HEK293 (cell line): ENCODE measurements at regions not wholly inside any gene's neighbourhood (a gene's known extent, or its start where the extent isn't known, plus 50 kb on each side); places are given as distances from the start of the nearest gene placed in this dataset.

Experiments
- CTCF ChIA-PET: fragments of 350-600 bp; formaldehyde crosslinking; extraction: SDS; loops from one replicate; lab custom pipeline; 2021; ENCODE audit warnings: antibody characterized with exemption; lab: Yijun Ruan, JAX
- POLR2A ChIA-PET: fragments of 300-600 bp; formaldehyde crosslinking; extraction: SDS; loops from one replicate; lab custom pipeline; 2020; ENCODE audit warnings: antibody characterized with exemption, inconsistent platforms; lab: Yijun Ruan, JAX
- H3K27ac ChIP-seq: fragments of 200-500 bp; sonication (Bioruptor generic); 2 replicates; pipeline ENCODE4 v1.5.1; 2014; ENCODE audit warnings: low read depth, low read length, control low read depth, inconsistent platforms; ENCODE audit errors: extremely low read depth
- H3K36me3 ChIP-seq, 2 experiments: fragments of 200-500 bp in 1 of 2; sonication (Bioruptor generic) in 1 of 2; 1 replicate in 1 of 2; 2 replicates in 1 of 2; pipeline ENCODE4 v1.5.1; 2014 to 2017; ENCODE audit warnings: inconsistent platforms in 2 of 2, low read length in 2 of 2; ENCODE audit not compliant: control insufficient read depth in 2 of 2, insufficient read depth in 1 of 2
- H3K4me1 ChIP-seq: fragments of 200-500 bp; sonication (Bioruptor generic); 2 replicates; pipeline ENCODE4 v1.5.1; 2014; ENCODE audit warnings: mild to moderate bottlenecking, low read length, inconsistent platforms; ENCODE audit not compliant: control insufficient read depth, insufficient read depth
- H3K4me3 ChIP-seq: 2 replicates; pipeline ENCODE4 v1.5.1; 2011; ENCODE audit warnings: low read depth, mild to moderate bottlenecking, control low read depth, low read length, moderate library complexity
- H3K9me3 ChIP-seq: fragments of 200-500 bp; sonication (Bioruptor generic); 2 replicates; pipeline ENCODE4 v1.5.1; 2014; ENCODE audit warnings: low read depth, low read length, inconsistent platforms; ENCODE audit not compliant: control insufficient read depth, insufficient read depth
- ATF2 ChIP-seq: fragments of 450-650 bp; formaldehyde crosslinking; IDR thresholded peaks from 2 replicates; pipeline ENCODE4 v1.5.1; 2016; ENCODE audit warnings: missing biosample characterization, missing genetic modification characterization, low read depth
- HOXA7 ChIP-seq: sonication (generic); formaldehyde crosslinking; IDR thresholded peaks from 2 replicates; pipeline ENCODE4 v1.8.1; 2022; ENCODE audit warnings: missing genetic modification reagents, borderline replicate concordance
- KLF1 ChIP-seq: fragments of 450-650 bp; formaldehyde crosslinking; IDR thresholded peaks from 2 replicates; pipeline ENCODE4 v1.5.1; 2016; ENCODE audit warnings: missing biosample characterization, missing genetic modification characterization
- MZF1 ChIP-seq: fragments of 450-650 bp; formaldehyde crosslinking; IDR thresholded peaks from 2 replicates; pipeline ENCODE4 v1.5.1; 2017; ENCODE audit warnings: missing biosample characterization, missing genetic modification characterization, borderline replicate concordance
- REPIN1 ChIP-seq: fragments of 450-650 bp; formaldehyde crosslinking; IDR thresholded peaks from 2 replicates; pipeline ENCODE4 v1.5.1; 2017; ENCODE audit warnings: missing biosample characterization, missing genetic modification characterization, low read depth
- SP3 ChIP-seq: fragments of 450-650 bp; formaldehyde crosslinking; IDR thresholded peaks from 2 replicates; pipeline ENCODE4 v1.5.1; 2016; ENCODE audit warnings: missing biosample characterization, missing genetic modification characterization
- ZFP37 ChIP-seq: fragments of 450-650 bp; formaldehyde crosslinking; IDR thresholded peaks from 2 replicates; pipeline ENCODE4 v1.5.1; 2016; ENCODE audit warnings: missing biosample characterization, missing genetic modification characterization
- ZNF16 ChIP-seq: fragments of 450-650 bp; formaldehyde crosslinking; IDR thresholded peaks from 2 replicates; pipeline ENCODE4 v1.5.1; 2016; ENCODE audit warnings: low read depth, missing biosample characterization, missing genetic modification characterization
- ZNF2 ChIP-seq: fragments of 450-650 bp; formaldehyde crosslinking; IDR thresholded peaks from 2 replicates; pipeline ENCODE4 v1.5.1; 2016; ENCODE audit warnings: missing biosample characterization, missing genetic modification characterization
- ZNF214 ChIP-seq: fragments of 450-650 bp; formaldehyde crosslinking; IDR thresholded peaks from 2 replicates; pipeline ENCODE4 v1.5.1; 2017; ENCODE audit warnings: missing biosample characterization, mild to moderate bottlenecking, missing genetic modification characterization, borderline replicate concordance
- ZNF221 ChIP-seq: fragments of 450-650 bp; formaldehyde crosslinking; IDR thresholded peaks from 2 replicates; pipeline ENCODE4 v1.5.1; 2017; ENCODE audit warnings: missing biosample characterization, missing genetic modification characterization, borderline replicate concordance
- ZNF302 ChIP-seq: fragments of 450-650 bp; formaldehyde crosslinking; IDR thresholded peaks from 2 replicates; pipeline ENCODE4 v1.5.1; 2016; ENCODE audit warnings: missing biosample characterization, missing genetic modification characterization, low read depth
- ZNF341 ChIP-seq: fragments of 450-650 bp; formaldehyde crosslinking; IDR thresholded peaks from 2 replicates; pipeline ENCODE4; 2016; ENCODE audit warnings: low read depth, missing biosample characterization, missing genetic modification characterization
- ZNF433 ChIP-seq: fragments of 450-650 bp; formaldehyde crosslinking; IDR thresholded peaks from 2 replicates; pipeline ENCODE4 v1.5.1; 2016; ENCODE audit warnings: missing biosample characterization, missing genetic modification characterization, low read depth
- ZNF558 ChIP-seq: fragments of 450-650 bp; formaldehyde crosslinking; IDR thresholded peaks from 2 replicates; pipeline ENCODE4 v1.5.1; 2016; ENCODE audit warnings: missing biosample characterization, missing genetic modification characterization
- ZNF610 ChIP-seq: fragments of 450-650 bp; formaldehyde crosslinking; IDR thresholded peaks from 2 replicates; pipeline ENCODE4 v1.5.1; 2016; ENCODE audit warnings: missing biosample characterization, missing genetic modification characterization, borderline replicate concordance
- ZNF629 ChIP-seq: fragments of 450-650 bp; formaldehyde crosslinking; IDR thresholded peaks from 2 replicates; pipeline ENCODE4 v1.5.1; 2017; ENCODE audit warnings: missing biosample characterization, missing genetic modification characterization
- ZNF660 ChIP-seq: fragments of 450-650 bp; IDR thresholded peaks from 2 replicates; pipeline ENCODE4 v1.5.1; 2018; ENCODE audit warnings: missing biosample characterization, mild to moderate bottlenecking, missing genetic modification characterization
- ZNF707 ChIP-seq: fragments of 450-650 bp; formaldehyde crosslinking; IDR thresholded peaks from 2 replicates; pipeline ENCODE4 v1.5.1; 2016; ENCODE audit warnings: missing biosample characterization, missing genetic modification characterization
- ZNF792 ChIP-seq: fragments of 450-650 bp; formaldehyde crosslinking; IDR thresholded peaks from 2 replicates; pipeline ENCODE4 v1.5.1; 2016; ENCODE audit warnings: missing biosample characterization, missing genetic modification characterization
- ZNF837 ChIP-seq: fragments of 450-650 bp; formaldehyde crosslinking; IDR thresholded peaks from 2 replicates; pipeline ENCODE4 v1.5.1; 2016; ENCODE audit warnings: missing biosample characterization, missing genetic modification characterization
- TF ChIP-seq, protein P1 (sequence below): sonication (generic); formaldehyde crosslinking; IDR thresholded peaks from 2 replicates; pipeline ENCODE4 v1.8.1; 2022; ENCODE audit warnings: mild to moderate bottlenecking, moderate library complexity, missing genetic modification reagents
- TF ChIP-seq, protein P2 (sequence below): fragments of 450-650 bp; formaldehyde crosslinking; IDR thresholded peaks from 2 replicates; pipeline ENCODE4 v1.5.1; 2016; ENCODE audit warnings: missing biosample characterization, missing genetic modification characterization
- TF ChIP-seq, protein P3 (sequence below): fragments of 450-650 bp; formaldehyde crosslinking; IDR thresholded peaks from 2 replicates; pipeline ENCODE4 v1.5.1; 2016; ENCODE audit warnings: missing biosample characterization, missing genetic modification characterization, borderline replicate concordance
- TF ChIP-seq, protein P4 (sequence below): fragments of 450-650 bp; formaldehyde crosslinking; IDR thresholded peaks from 2 replicates; pipeline ENCODE4 v1.5.1; 2016; ENCODE audit warnings: missing biosample characterization, missing genetic modification characterization

DNA sequence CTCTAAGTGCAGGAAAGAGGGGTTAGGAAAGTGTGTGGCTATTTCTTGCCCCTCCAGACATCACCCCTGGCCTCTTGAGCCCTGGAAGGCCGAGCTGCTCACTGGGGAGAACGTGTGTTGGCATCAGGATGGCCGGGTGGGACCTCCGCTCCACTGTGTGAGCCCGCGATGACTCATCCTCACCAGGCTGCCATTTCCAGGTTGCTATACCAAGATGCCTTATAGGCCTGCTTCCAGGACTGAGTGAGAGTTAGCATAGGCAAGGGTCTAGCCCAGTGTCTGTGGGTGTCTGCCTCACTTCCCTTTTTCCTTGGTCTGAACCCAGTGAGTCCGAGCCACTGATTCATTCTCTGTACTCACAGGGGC is 105.0 kb downstream of the MRPL14 start:
- Histone ChIP-seq H3K27ac (no peak overlapping the region), H3K9me3 (no peaks in the 10 kb centered on the region)
- POLR2A ChIA-PET, result no interaction called here
- TF ChIP-seq, protein P1, sequence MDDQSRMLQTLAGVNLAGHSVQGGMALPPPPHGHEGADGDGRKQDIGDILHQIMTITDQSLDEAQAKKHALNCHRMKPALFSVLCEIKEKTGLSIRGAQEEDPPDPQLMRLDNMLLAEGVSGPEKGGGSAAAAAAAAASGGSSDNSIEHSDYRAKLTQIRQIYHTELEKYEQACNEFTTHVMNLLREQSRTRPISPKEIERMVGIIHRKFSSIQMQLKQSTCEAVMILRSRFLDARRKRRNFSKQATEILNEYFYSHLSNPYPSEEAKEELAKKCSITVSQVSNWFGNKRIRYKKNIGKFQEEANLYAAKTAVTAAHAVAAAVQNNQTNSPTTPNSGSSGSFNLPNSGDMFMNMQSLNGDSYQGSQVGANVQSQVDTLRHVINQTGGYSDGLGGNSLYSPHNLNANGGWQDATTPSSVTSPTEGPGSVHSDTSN (CRISPR knock-in tag), result no peak
- TF ChIP-seq, protein P2, sequence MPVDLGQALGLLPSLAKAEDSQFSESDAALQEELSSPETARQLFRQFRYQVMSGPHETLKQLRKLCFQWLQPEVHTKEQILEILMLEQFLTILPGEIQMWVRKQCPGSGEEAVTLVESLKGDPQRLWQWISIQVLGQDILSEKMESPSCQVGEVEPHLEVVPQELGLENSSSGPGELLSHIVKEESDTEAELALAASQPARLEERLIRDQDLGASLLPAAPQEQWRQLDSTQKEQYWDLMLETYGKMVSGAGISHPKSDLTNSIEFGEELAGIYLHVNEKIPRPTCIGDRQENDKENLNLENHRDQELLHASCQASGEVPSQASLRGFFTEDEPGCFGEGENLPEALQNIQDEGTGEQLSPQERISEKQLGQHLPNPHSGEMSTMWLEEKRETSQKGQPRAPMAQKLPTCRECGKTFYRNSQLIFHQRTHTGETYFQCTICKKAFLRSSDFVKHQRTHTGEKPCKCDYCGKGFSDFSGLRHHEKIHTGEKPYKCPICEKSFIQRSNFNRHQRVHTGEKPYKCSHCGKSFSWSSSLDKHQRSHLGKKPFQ (tag by site-specific recombination), result no peak
- no peak for TF ChIP-seq ZNF629
- no peak for TF ChIP-seq ZNF660 (tag by site-specific recombination)
- TF ChIP-seq ZNF837, result no peak
- TF ChIP-seq ZNF2 (tag by site-specific recombination), result no peak
- TF ChIP-seq ZNF341 (tag by site-specific recombination), result no peak
- TF ChIP-seq ZNF558 (tag by site-specific recombination), result no peak
- no peak for TF ChIP-seq ZNF707 (tag by site-specific recombination)
- TF ChIP-seq HOXA7 (CRISPR knock-in tag), result no peak
- TF ChIP-seq ATF2, result no peak
- TF ChIP-seq ZNF302 (tag by site-specific recombination), result no peak
- no peak for TF ChIP-seq ZNF214 (tag by site-specific recombination)
- TF ChIP-seq ZNF792, result no peak
- TF ChIP-seq MZF1, result no peak
- no peak for TF ChIP-seq SP3 (tag by site-specific recombination)
- no peak for TF ChIP-seq ZNF16 (tag by site-specific recombination)
- TF ChIP-seq ZFP37 (tag by site-specific recombination), result no peak
- TF ChIP-seq ZNF610 (tag by site-specific recombination), result no peak
- TF ChIP-seq, all 188 proteins: peak for 0
- H3K4me3 ChIP-seq, result no peak overlapping the region
- H3K36me3 ChIP-seq, result no peaks in the 10 kb centered on the region
- CTCF ChIA-PET, result interaction anchor here (1.0 kb wide), 1 partner anchor 20 kb away, joined by 3 read pairs; no protein-coding TSS in a partner anchor
- no peaks in the 10 kb centered on the region for H3K4me1 ChIP-seq

- Histone ChIP-seq H3K9me3 (no peaks in the 10 kb centered on the region), H3K36me3 (no peaks in the 10 kb centered on the region), H3K4me3 (no peak overlapping the region), H3K4me1 (no peaks in the 10 kb centered on the region), H3K27ac (no peak overlapping the region)
- CTCF ChIA-PET, result interaction anchor here (1.0 kb wide), 1 partner anchor 20 kb away, joined by 3 read pairs; no protein-coding TSS in a partner anchor
- POLR2A ChIA-PET, result no interaction called here
- TF ChIP-seq, protein P3, sequence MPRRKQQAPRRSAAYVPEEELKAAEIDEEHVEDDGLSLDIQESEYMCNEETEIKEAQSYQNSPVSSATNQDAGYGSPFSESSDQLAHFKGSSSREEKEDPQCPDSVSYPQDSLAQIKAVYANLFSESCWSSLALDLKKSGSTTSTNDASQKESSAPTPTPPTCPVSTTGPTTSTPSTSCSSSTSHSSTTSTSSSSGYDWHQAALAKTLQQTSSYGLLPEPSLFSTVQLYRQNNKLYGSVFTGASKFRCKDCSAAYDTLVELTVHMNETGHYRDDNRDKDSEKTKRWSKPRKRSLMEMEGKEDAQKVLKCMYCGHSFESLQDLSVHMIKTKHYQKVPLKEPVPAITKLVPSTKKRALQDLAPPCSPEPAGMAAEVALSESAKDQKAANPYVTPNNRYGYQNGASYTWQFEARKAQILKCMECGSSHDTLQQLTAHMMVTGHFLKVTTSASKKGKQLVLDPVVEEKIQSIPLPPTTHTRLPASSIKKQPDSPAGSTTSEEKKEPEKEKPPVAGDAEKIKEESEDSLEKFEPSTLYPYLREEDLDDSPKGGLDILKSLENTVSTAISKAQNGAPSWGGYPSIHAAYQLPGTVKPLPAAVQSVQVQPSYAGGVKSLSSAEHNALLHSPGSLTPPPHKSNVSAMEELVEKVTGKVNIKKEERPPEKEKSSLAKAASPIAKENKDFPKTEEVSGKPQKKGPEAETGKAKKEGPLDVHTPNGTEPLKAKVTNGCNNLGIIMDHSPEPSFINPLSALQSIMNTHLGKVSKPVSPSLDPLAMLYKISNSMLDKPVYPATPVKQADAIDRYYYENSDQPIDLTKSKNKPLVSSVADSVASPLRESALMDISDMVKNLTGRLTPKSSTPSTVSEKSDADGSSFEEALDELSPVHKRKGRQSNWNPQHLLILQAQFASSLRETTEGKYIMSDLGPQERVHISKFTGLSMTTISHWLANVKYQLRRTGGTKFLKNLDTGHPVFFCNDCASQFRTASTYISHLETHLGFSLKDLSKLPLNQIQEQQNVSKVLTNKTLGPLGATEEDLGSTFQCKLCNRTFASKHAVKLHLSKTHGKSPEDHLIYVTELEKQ (tag by site-specific recombination), result no peak
- TF ChIP-seq REPIN1 (tag by site-specific recombination), result no peak
- no peak for TF ChIP-seq ZNF221 (tag by site-specific recombination)
- TF ChIP-seq, protein P4, sequence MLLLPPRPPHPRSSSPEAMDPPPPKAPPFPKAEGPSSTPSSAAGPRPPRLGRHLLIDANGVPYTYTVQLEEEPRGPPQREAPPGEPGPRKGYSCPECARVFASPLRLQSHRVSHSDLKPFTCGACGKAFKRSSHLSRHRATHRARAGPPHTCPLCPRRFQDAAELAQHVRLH (tag by site-specific recombination), result no peak
- TF ChIP-seq KLF1, result no peak
- TF ChIP-seq ZNF433 (tag by site-specific recombination), result no peak
These were observed 105.5 kb downstream of the MRPL14 start for GRCh38 chr6:44021589-44022295.
